IMR-90 (cell line): ENCODE measurements at regions not wholly inside any gene's neighbourhood (a gene's known extent, or its start where the extent isn't known, plus 50 kb on each side); places are given as distances from the start of the nearest gene placed in this dataset.

Source experiments
- ATAC-seq: fragments of 200-7000 bp; cut with Tn5 transposase; 2 replicates; pipeline ENCODE4 v1.9.1; 2020; ENCODE audit warnings: low read depth, mild to moderate bottlenecking, moderate library complexity
- BruUV-seq: library from RNA; stranded (reverse); fragments of 400-500 nt; replicated peaks from 2 replicates; lab custom pipeline; 2021; lab: Mats Ljungman, UMichigan
- CTCF ChIA-PET: fragments of 300-600 bp; formaldehyde crosslinking; extraction: SDS; loops from one replicate; lab custom pipeline; 2021; ENCODE audit warnings: antibody characterized with exemption; lab: Yijun Ruan, JAX
- POLR2A ChIA-PET: fragments of 300-600 bp; sonication (Branson Sonifier 250); formaldehyde crosslinking; loops from one replicate; lab custom pipeline; 2022; ENCODE audit warnings: antibody characterized with exemption; ENCODE audit not compliant: unreplicated experiment; lab: Charles Lee
- DNase-seq: peaks from one replicate; pipeline ENCODE4 v3.0.0; 2013
- H2AFZ ChIP-seq: replicated peaks from 2 replicates; pipeline ENCODE3; 2013; ENCODE audit warnings: low read length, mild to moderate bottlenecking; ENCODE audit not compliant: poor library complexity
- H2AK5ac ChIP-seq: 2 replicates; pipeline ENCODE4 v1.6.1; 2013; ENCODE audit warnings: low read depth, low read length, inconsistent platforms
- H2AK9ac ChIP-seq: replicated peaks from 2 replicates; pipeline ENCODE3; 2013; ENCODE audit warnings: mild to moderate bottlenecking, low read depth, low read length, moderate library complexity; ENCODE audit not compliant: poor library complexity
- H2BK120ac ChIP-seq: 2 replicates; pipeline ENCODE4 v1.6.1; 2013; ENCODE audit warnings: low read depth, low read length, inconsistent platforms
- H2BK15ac ChIP-seq: 3 replicates; pipeline ENCODE4 v1.6.1; 2013; ENCODE audit warnings: low read depth, low read length, inconsistent platforms
- H2BK20ac ChIP-seq: 2 replicates; pipeline ENCODE4 v1.6.1; 2013; ENCODE audit warnings: low read depth, mild to moderate bottlenecking, inconsistent platforms, low read length, moderate library complexity
- H2BK5ac ChIP-seq: 2 replicates; pipeline ENCODE4 v1.6.1; 2013; ENCODE audit warnings: mild to moderate bottlenecking, low read depth, low read length, inconsistent platforms; ENCODE audit not compliant: poor library complexity, severe bottlenecking
- H3K14ac ChIP-seq: replicated peaks from 2 replicates; pipeline ENCODE4 v1.6.1; 2013; ENCODE audit warnings: low read depth, low read length, inconsistent platforms
- H3K18ac ChIP-seq: 2 replicates; pipeline ENCODE4 v1.6.1; 2013; ENCODE audit warnings: low read depth, low read length, control low read depth
- H3K23ac ChIP-seq: 2 replicates; pipeline ENCODE4 v1.6.1; 2013; ENCODE audit warnings: low read depth, low read length, inconsistent platforms
- H3K27ac ChIP-seq: 2 replicates; pipeline ENCODE4 v1.5.1; 2013; ENCODE audit warnings: mild to moderate bottlenecking, control low read depth, low read length; ENCODE audit not compliant: insufficient read depth
- H3K27me3 ChIP-seq: 2 replicates; pipeline ENCODE4 v1.6.1; 2013; ENCODE audit warnings: low read length; ENCODE audit not compliant: control insufficient read depth, insufficient read depth
- H3K36me3 ChIP-seq: 2 replicates; pipeline ENCODE4 v1.6.1; 2013; ENCODE audit warnings: low read length, mixed read lengths; ENCODE audit not compliant: control insufficient read depth, insufficient read depth
- H3K4ac ChIP-seq: 2 replicates; pipeline ENCODE4 v1.6.1; 2013; ENCODE audit warnings: low read depth, low read length, inconsistent platforms
- H3K4me1 ChIP-seq: 2 replicates; pipeline ENCODE4 v1.6.1; 2013; ENCODE audit warnings: low read length, mixed read lengths; ENCODE audit not compliant: control insufficient read depth, insufficient read depth
- H3K4me2 ChIP-seq: 2 replicates; pipeline ENCODE4 v1.6.1; 2013; ENCODE audit warnings: low read depth, mild to moderate bottlenecking, control low read depth, low read length, moderate library complexity
- H3K4me3 ChIP-seq: 2 replicates; pipeline ENCODE4 v1.5.1; 2013; ENCODE audit warnings: low read depth, mild to moderate bottlenecking, control low read depth, low read length, moderate library complexity; ENCODE audit not compliant: insufficient read depth
- H3K56ac ChIP-seq: 2 replicates; pipeline ENCODE4 v1.6.1; 2013; ENCODE audit warnings: low read length, inconsistent platforms; ENCODE audit not compliant: insufficient read depth; ENCODE audit errors: extremely low read depth
- H3K79me1 ChIP-seq, 2 experiments: 2 replicates each; pipeline ENCODE4 v1.6.1; 2013; ENCODE audit warnings: low read length in 2 of 2, inconsistent platforms in 1 of 2, low read depth in 1 of 2
- H3K9ac ChIP-seq: 2 replicates; pipeline ENCODE4 v1.6.1; 2013; ENCODE audit warnings: low read depth, low read length, control low read depth
- H3K9me1 ChIP-seq: 2 replicates; pipeline ENCODE4 v1.6.1; 2013; ENCODE audit warnings: low read length, inconsistent platforms; ENCODE audit not compliant: insufficient read depth
- H3K9me3 ChIP-seq: 2 replicates; pipeline ENCODE4 v1.6.1; 2013; ENCODE audit warnings: low read length; ENCODE audit not compliant: control insufficient read depth, insufficient read depth
- H4K20me1 ChIP-seq: 2 replicates; pipeline ENCODE4 v1.6.1; 2013; ENCODE audit warnings: low read length, inconsistent platforms; ENCODE audit not compliant: insufficient read depth
- H4K5ac ChIP-seq: 2 replicates; pipeline ENCODE4 v1.6.1; 2013; ENCODE audit warnings: mild to moderate bottlenecking, low read depth, low read length, control low read depth
- H4K8ac ChIP-seq, 2 experiments: 2 replicates each; pipeline ENCODE4 v1.6.1; 2013; ENCODE audit warnings: low read depth in 2 of 2, low read length in 2 of 2, control low read depth in 1 of 2, inconsistent platforms in 1 of 2
- H4K91ac ChIP-seq: 2 replicates; pipeline ENCODE4 v1.6.1; 2013; ENCODE audit warnings: low read depth, low read length, inconsistent platforms; ENCODE audit not compliant: insufficient read depth
- BHLHE40 ChIP-seq: fragments of 150-350 bp; IDR thresholded peaks from 2 replicates; pipeline ENCODE4 v1.6.1; 2016; ENCODE audit warnings: mild to moderate bottlenecking, low read depth, low read length
- CEBPB ChIP-seq: IDR thresholded peaks from 2 replicates; pipeline ENCODE4 v1.6.1; 2012; ENCODE audit warnings: low read depth, low read length, improper control_type of control experiment
- CHD1 ChIP-seq: IDR thresholded peaks from 2 replicates; pipeline ENCODE4 v1.6.1; 2012; ENCODE audit warnings: low read depth, low read length, improper control_type of control experiment
- FOS ChIP-seq: fragments of 150-350 bp; IDR thresholded peaks from 2 replicates; pipeline ENCODE4 v1.6.1; 2016; ENCODE audit warnings: low read depth, low read length
- MAFK ChIP-seq: IDR thresholded peaks from 2 replicates; pipeline ENCODE4 v1.6.1; 2012; ENCODE audit warnings: low read depth, low read length, improper control_type of control experiment
- MAZ ChIP-seq: IDR thresholded peaks from 2 replicates; pipeline ENCODE4 v1.6.1; 2012; ENCODE audit warnings: low read depth, mild to moderate bottlenecking, low read length, improper control_type of control experiment, moderate library complexity, borderline replicate concordance
- MXI1 ChIP-seq: IDR thresholded peaks from 2 replicates; pipeline ENCODE4 v1.6.1; 2012; ENCODE audit warnings: low read depth, mild to moderate bottlenecking, low read length, moderate library complexity, borderline replicate concordance
- RAD21 ChIP-seq: IDR thresholded peaks from 2 replicates; pipeline ENCODE4 v1.6.1; 2012; ENCODE audit warnings: low read length, improper control_type of control experiment
- RCOR1 ChIP-seq: IDR thresholded peaks from 2 replicates; pipeline ENCODE4 v1.6.1; 2012; ENCODE audit warnings: mild to moderate bottlenecking, low read length, improper control_type of control experiment; ENCODE audit not compliant: insufficient replicate concordance
- RFX5 ChIP-seq: IDR thresholded peaks from 2 replicates; pipeline ENCODE4 v1.8.0; 2012; ENCODE audit warnings: low read depth, mild to moderate bottlenecking, low read length, moderate library complexity
- SMC3 ChIP-seq: fragments of 150-350 bp; IDR thresholded peaks from 2 replicates; pipeline ENCODE4 v1.6.1; 2016; ENCODE audit warnings: low read depth, mild to moderate bottlenecking, antibody characterized with exemption, low read length, moderate library complexity
- dilution Hi-C: fragments of 300-500 bp; cut with HindIII; formaldehyde crosslinking; loops from one replicate; pipeline ENCODE4 v1.14.3; 2018; ENCODE audit warnings: low sequenced_read_pairs; ENCODE audit not compliant: unreplicated experiment
- in situ Hi-C: fragments of 300-500 bp; cut with MboI; formaldehyde crosslinking; loops from 3 replicates; pipeline ENCODE4 v1.14.3; 2019; ENCODE audit warnings: low sequenced_read_pairs, inconsistent platforms, mixed read lengths
- intact Hi-C: fragments of 100-400 bp; cut with micrococcal nuclease; formaldehyde crosslinking; loops from 2 replicates; pipeline ENCODE4 v1.10.0; 2022
- TF ChIP-seq, protein P1 (sequence below): fragments of 150-350 bp; IDR thresholded peaks from 2 replicates; pipeline ENCODE4 v1.6.1; 2017; ENCODE audit warnings: mild to moderate bottlenecking, antibody characterized with exemption, low read length, low read depth
- TF ChIP-seq, protein P2 (sequence below): conservative IDR thresholded peaks from 2 replicates; pipeline ENCODE4 v1.5.1; 2012; ENCODE audit warnings: mild to moderate bottlenecking, low read depth, low read length, improper control_type of control experiment
- TF ChIP-seq, protein P3 (sequence below): fragments of 150-350 bp; IDR thresholded peaks from 2 replicates; pipeline ENCODE4 v1.6.1; 2016; ENCODE audit warnings: low read depth, mild to moderate bottlenecking, low read length, moderate library complexity, borderline replicate concordance

DNA sequence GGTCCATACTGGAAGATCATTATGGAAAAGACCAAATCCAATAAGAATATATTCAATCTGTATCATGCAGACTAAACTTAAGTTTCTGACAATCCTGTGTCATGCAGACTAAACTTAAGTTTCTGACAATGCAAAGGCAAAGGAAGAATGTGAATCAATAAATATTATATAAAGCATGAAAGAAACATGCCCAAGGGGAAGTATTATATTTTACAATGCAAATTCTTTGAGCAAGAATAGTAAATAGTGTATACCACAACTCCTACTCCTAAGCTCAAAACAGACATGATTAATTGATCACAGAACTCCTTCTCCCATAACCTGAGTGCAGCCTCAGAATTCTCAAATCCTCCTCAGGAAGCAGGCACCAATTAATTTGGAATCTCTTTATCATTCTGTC, 71.3 kb upstream of the BDNF start:
- no peak overlapping the region for H2BK20ac ChIP-seq
- dilution Hi-C loops: no loop called here
- no peak for ATAC-seq
- H3K36me3 ChIP-seq: no peaks in the 10 kb centered on the region
- H4K8ac ChIP-seq: no peak overlapping the region
- no peak overlapping the region for H2AFZ ChIP-seq
- no peak overlapping the region for H2AK9ac ChIP-seq
- no peak overlapping the region for H3K4me3 ChIP-seq
- H3K14ac ChIP-seq: no peak overlapping the region
- BruUV-seq: no TSS peak
- no peaks in the 10 kb centered on the region for H3K4me1 ChIP-seq
- intact Hi-C loops: no loop called here
- no peaks in the 10 kb centered on the region for H4K20me1 ChIP-seq
- no peaks in the 10 kb centered on the region for H3K79me1 ChIP-seq
- H3K9me1 ChIP-seq: no peaks in the 10 kb centered on the region
- H3K9ac ChIP-seq: no peak overlapping the region
- H4K5ac ChIP-seq: no peak overlapping the region
- no peak for DNase-seq
- no peak overlapping the region for H2BK15ac ChIP-seq
- no peak overlapping the region for H2AK5ac ChIP-seq
- H3K18ac ChIP-seq: no peak overlapping the region
- POLR2A ChIA-PET: no interaction called here
- H3K9me3 ChIP-seq: no peaks in the 10 kb centered on the region
- no peak overlapping the region for H3K4me2 ChIP-seq
- CTCF ChIA-PET: no interaction called here
- TF ChIP-seq, protein P1, sequence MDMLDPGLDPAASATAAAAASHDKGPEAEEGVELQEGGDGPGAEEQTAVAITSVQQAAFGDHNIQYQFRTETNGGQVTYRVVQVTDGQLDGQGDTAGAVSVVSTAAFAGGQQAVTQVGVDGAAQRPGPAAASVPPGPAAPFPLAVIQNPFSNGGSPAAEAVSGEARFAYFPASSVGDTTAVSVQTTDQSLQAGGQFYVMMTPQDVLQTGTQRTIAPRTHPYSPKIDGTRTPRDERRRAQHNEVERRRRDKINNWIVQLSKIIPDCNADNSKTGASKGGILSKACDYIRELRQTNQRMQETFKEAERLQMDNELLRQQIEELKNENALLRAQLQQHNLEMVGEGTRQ: no peak
- TF ChIP-seq MAZ (no peak), SMC3 (no peak), BHLHE40 (no peak), MAFK (no peak), CEBPB (no peak), FOS (no peak), RFX5 (no peak), MXI1 (no peak), RCOR1 (no peak), RAD21 (no peak), CHD1 (no peak)
- TF ChIP-seq, protein P2, sequence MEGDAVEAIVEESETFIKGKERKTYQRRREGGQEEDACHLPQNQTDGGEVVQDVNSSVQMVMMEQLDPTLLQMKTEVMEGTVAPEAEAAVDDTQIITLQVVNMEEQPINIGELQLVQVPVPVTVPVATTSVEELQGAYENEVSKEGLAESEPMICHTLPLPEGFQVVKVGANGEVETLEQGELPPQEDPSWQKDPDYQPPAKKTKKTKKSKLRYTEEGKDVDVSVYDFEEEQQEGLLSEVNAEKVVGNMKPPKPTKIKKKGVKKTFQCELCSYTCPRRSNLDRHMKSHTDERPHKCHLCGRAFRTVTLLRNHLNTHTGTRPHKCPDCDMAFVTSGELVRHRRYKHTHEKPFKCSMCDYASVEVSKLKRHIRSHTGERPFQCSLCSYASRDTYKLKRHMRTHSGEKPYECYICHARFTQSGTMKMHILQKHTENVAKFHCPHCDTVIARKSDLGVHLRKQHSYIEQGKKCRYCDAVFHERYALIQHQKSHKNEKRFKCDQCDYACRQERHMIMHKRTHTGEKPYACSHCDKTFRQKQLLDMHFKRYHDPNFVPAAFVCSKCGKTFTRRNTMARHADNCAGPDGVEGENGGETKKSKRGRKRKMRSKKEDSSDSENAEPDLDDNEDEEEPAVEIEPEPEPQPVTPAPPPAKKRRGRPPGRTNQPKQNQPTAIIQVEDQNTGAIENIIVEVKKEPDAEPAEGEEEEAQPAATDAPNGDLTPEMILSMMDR: no peak
- TF ChIP-seq, protein P3, sequence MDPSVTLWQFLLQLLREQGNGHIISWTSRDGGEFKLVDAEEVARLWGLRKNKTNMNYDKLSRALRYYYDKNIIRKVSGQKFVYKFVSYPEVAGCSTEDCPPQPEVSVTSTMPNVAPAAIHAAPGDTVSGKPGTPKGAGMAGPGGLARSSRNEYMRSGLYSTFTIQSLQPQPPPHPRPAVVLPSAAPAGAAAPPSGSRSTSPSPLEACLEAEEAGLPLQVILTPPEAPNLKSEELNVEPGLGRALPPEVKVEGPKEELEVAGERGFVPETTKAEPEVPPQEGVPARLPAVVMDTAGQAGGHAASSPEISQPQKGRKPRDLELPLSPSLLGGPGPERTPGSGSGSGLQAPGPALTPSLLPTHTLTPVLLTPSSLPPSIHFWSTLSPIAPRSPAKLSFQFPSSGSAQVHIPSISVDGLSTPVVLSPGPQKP: no peak
- no peak overlapping the region for H3K4ac ChIP-seq
- no peak overlapping the region for H4K91ac ChIP-seq
- H2BK120ac ChIP-seq: no peak overlapping the region
- no peak overlapping the region for H2BK5ac ChIP-seq
- no peak overlapping the region for H3K56ac ChIP-seq
- H3K27ac ChIP-seq: no peak overlapping the region
- in situ Hi-C loops: no loop called here
- H3K23ac ChIP-seq: no peak overlapping the region
- H3K27me3 ChIP-seq: peaks cover 2% of the 10 kb centered on the region; the same call in 1 of the 2 replicates
